CD4-positive, alpha-beta T cell (primary cell): ENCODE measurements at regions not wholly inside any gene's neighbourhood (a gene's known extent, or its start where the extent isn't known, plus 50 kb on each side); places are given as distances from the start of the nearest gene placed in this dataset.

Experiments used
- ATAC-seq: fragments of 200-7000 bp; cut with Tn5 transposase; one replicate; pipeline ENCODE4 v1.10.0; 2022; ENCODE audit warnings: mild to moderate bottlenecking; ENCODE audit not compliant: poor library complexity
- CTCF ChIA-PET: fragments of 350-600 bp; sonication (Branson Sonifier 250); formaldehyde crosslinking; loops from one replicate; lab custom pipeline; 2021; ENCODE audit warnings: antibody characterized with exemption, inconsistent platforms; lab: Charles Lee
- POLR2A ChIA-PET: fragments of 350-600 bp; sonication (Branson Sonifier 250); formaldehyde crosslinking; loops from one replicate; lab custom pipeline; 2021; ENCODE audit warnings: antibody characterized with exemption, inconsistent platforms; lab: Charles Lee
- DNase-seq, 14 experiments: peaks; one replicate each; pipeline ENCODE4 v3.0.0-alpha.2; 2013 to 2020; ENCODE audit warnings: mixed read lengths in 2 of 14
- H3K27ac ChIP-seq, 2 donors: one replicate each; pipeline versions ENCODE4 v1.5.1 to v1.7.0; 2013; ENCODE audit warnings: low read length in 2 of 2, low read depth in 1 of 2, mild to moderate bottlenecking in 1 of 2
- H3K27me3 ChIP-seq, 2 experiments: 1 replicate in 1 of 2; 2 replicates in 1 of 2; pipeline versions ENCODE4 v1.6.1 to v1.7.0; 2013; ENCODE audit warnings: low read length in 2 of 2, control low read depth in 1 of 2, mild to moderate bottlenecking in 1 of 2, moderate library complexity in 1 of 2; ENCODE audit not compliant: insufficient read depth in 2 of 2, control insufficient read depth in 1 of 2
- H3K36me3 ChIP-seq: one replicate; pipeline ENCODE4 v1.6.1; 2013; ENCODE audit warnings: low read length, control low read depth; ENCODE audit not compliant: insufficient read depth
- H3K4me1 ChIP-seq: one replicate; pipeline ENCODE4 v1.6.1; 2013; ENCODE audit warnings: low read length, control low read depth; ENCODE audit not compliant: insufficient read depth
- H3K4me3 ChIP-seq: one replicate; pipeline ENCODE4 v1.5.1; 2013; ENCODE audit warnings: mild to moderate bottlenecking, low read length, moderate library complexity
- H3K9me3 ChIP-seq, 2 experiments: 1 replicate in 1 of 2; 2 replicates in 1 of 2; pipeline versions ENCODE4 v1.6.1 to v1.7.0; 2013; ENCODE audit warnings: low read length in 2 of 2, mild to moderate bottlenecking in 2 of 2, control low read depth in 1 of 2, moderate library complexity in 1 of 2; ENCODE audit not compliant: control insufficient read depth in 1 of 2, insufficient read depth in 1 of 2
- H3K27ac Mint-ChIP-seq: one replicate; pipeline ENCODE4 v1.8.0; 2020; ENCODE audit warnings: mixed read lengths
- H3K27me3 Mint-ChIP-seq: one replicate; pipeline ENCODE4 v1.8.0; 2021; ENCODE audit warnings: mixed read lengths
- H3K36me3 Mint-ChIP-seq: one replicate; pipeline ENCODE4 v1.8.0; 2021; ENCODE audit warnings: low read depth, mixed read lengths
- H3K4me1 Mint-ChIP-seq: one replicate; pipeline ENCODE4 v1.8.0; 2021; ENCODE audit warnings: low read depth, mixed read lengths
- H3K4me3 Mint-ChIP-seq: one replicate; pipeline ENCODE4 v1.8.0; 2020; ENCODE audit warnings: mild to moderate bottlenecking, mixed read lengths
- H3K9me3 Mint-ChIP-seq: one replicate; pipeline ENCODE4 v1.8.0; 2020; ENCODE audit warnings: mixed read lengths
- CTCF ChIP-seq: fragments of 200-600 bp; IDR thresholded peaks from one replicate; pipeline ENCODE4 v1.8.0; 2022; ENCODE audit warnings: antibody characterized with exemption, mild to moderate bottlenecking
- intact Hi-C, 2 experiments: fragments of 100-400 bp; cut with DNase I in 1 of 2; cut with micrococcal nuclease in 1 of 2; formaldehyde crosslinking; loops; one replicate each; pipeline versions ENCODE4 v1.15.1 to v1.9.0; 2023 to 2025; cut with DNase I, micrococcal nuclease

GRCh38 chr6:111997078-111997852 lies 56.6 kb upstream of the CCN6 start:
- peaks cover 40% of the 10 kb centered on the region for H3K4me1 ChIP-seq
- peak overlapping the region; percentile 75 for H3K4me3 Mint-ChIP-seq
- H3K36me3 Mint-ChIP-seq, result no peaks in the 10 kb centered on the region
- intact Hi-C loops, result loop anchor here (1.0 to 10.0 kb wide), 8 partner anchors 46 to 288 kb away; no protein-coding TSS in a partner anchor
- peaks cover 55% of the 10 kb centered on the region for H3K4me1 Mint-ChIP-seq
- ATAC-seq (peak; percentile 70), DNase-seq (peak; percentile 61 to 92 (median 76))
- CTCF ChIA-PET, result interaction anchor here (1.0 to 2.0 kb wide), 7 partner anchors 29 to 288 kb away, joined by 3 to 6 read pairs (median 5); partner anchors contain the start of gene FYN
- H3K27ac ChIP-seq, result no peak overlapping the region
- POLR2A ChIA-PET, result interaction anchor here (1.0 to 2.3 kb wide), 6 partner anchors 24 to 287 kb away, joined by 3 to 10 read pairs (median 6); partner anchors contain the start of gene FYN
- no peaks in the 10 kb centered on the region for H3K36me3 ChIP-seq
- peak overlapping the region; percentile 82 for H3K27ac Mint-ChIP-seq
- H3K4me3 ChIP-seq, result peak overlapping the region; percentile 8
- H3K27me3 Mint-ChIP-seq, result no peaks in the 10 kb centered on the region
- no peaks in the 10 kb centered on the region for H3K9me3 Mint-ChIP-seq
- peak; percentile 93 for TF ChIP-seq CTCF
- H3K9me3 ChIP-seq, result no peaks in the 10 kb centered on the region
- H3K27me3 ChIP-seq, result no peaks in the 10 kb centered on the region

GRCh38 chr6:111997853-111998208 lies 56.1 kb upstream of the CCN6 start:
- intact Hi-C loops, result loop anchor here (1.0 to 10.0 kb wide), 8 partner anchors 45 to 289 kb away; no protein-coding TSS in a partner anchor
- DNase-seq (no peak), ATAC-seq (no peak)
- Mint-ChIP-seq H3K4me3 (no peak overlapping the region), H3K4me1 (peaks cover 49% of the 10 kb centered on the region), H3K36me3 (no peaks in the 10 kb centered on the region), H3K9me3 (no peaks in the 10 kb centered on the region), H3K27me3 (no peaks in the 10 kb centered on the region), H3K27ac (no peak overlapping the region)
- Histone ChIP-seq H3K4me3 (no peak overlapping the region), H3K9me3 (no peaks in the 10 kb centered on the region), H3K27ac (no peak overlapping the region), H3K4me1 (peaks cover 34% of the 10 kb centered on the region), H3K36me3 (no peaks in the 10 kb centered on the region), H3K27me3 (no peaks in the 10 kb centered on the region)
- no peak for TF ChIP-seq CTCF
- POLR2A ChIA-PET, result interaction anchor here (1.2 to 2.3 kb wide), 3 partner anchors 45 to 154 kb away, joined by 3 to 7 read pairs (median 5); partner anchors contain the start of gene FYN
- CTCF ChIA-PET, result interaction anchor here (1.1 to 2.0 kb wide), 6 partner anchors 29 to 288 kb away, joined by 3 to 6 read pairs (median 5); no protein-coding TSS in a partner anchor

- no peak overlapping the region for H3K4me3 Mint-ChIP-seq
- Histone ChIP-seq H3K36me3 (no peaks in the 10 kb centered on the region), H3K27me3 (no peaks in the 10 kb centered on the region), H3K4me1 (peaks cover 3% of the 10 kb centered on the region), H3K27ac (no peak overlapping the region), H3K9me3 (no peaks in the 10 kb centered on the region), H3K4me3 (no peak overlapping the region)
- ChIA-PET POLR2A (no interaction called here), CTCF (no interaction called here)
- no peaks in the 10 kb centered on the region for H3K36me3 Mint-ChIP-seq
- H3K27ac Mint-ChIP-seq, result no peak overlapping the region
- TF ChIP-seq CTCF, result no peak
- DNase-seq (no peak), ATAC-seq (no peak)
- H3K9me3 Mint-ChIP-seq, result no peaks in the 10 kb centered on the region
- H3K4me1 Mint-ChIP-seq, result peaks cover 14% of the 10 kb centered on the region
- intact Hi-C loops, result no loop called here
- H3K27me3 Mint-ChIP-seq, result no peaks in the 10 kb centered on the region
These were observed 51.6 kb upstream of the CCN6 start for GRCh38 chr6:112002307-112002706.
